Stimulated activated CD8-positive, alpha-beta memory T cell treated with anti-CD3 and anti-CD28 coated beads, Interleukin-15, amount 100 ng/mL, for 1 hour (primary cell): ENCODE measurements at regions not wholly inside any gene's neighbourhood (a gene's known extent, or its start where the extent isn't known, plus 50 kb on each side); places are given as distances from the start of the nearest gene placed in this dataset.

Experiments used
- DNase-seq: peaks from one replicate; pipeline ENCODE4 v3.0.0-alpha.2; 2020; ENCODE audit warnings: low read depth

DNA sequence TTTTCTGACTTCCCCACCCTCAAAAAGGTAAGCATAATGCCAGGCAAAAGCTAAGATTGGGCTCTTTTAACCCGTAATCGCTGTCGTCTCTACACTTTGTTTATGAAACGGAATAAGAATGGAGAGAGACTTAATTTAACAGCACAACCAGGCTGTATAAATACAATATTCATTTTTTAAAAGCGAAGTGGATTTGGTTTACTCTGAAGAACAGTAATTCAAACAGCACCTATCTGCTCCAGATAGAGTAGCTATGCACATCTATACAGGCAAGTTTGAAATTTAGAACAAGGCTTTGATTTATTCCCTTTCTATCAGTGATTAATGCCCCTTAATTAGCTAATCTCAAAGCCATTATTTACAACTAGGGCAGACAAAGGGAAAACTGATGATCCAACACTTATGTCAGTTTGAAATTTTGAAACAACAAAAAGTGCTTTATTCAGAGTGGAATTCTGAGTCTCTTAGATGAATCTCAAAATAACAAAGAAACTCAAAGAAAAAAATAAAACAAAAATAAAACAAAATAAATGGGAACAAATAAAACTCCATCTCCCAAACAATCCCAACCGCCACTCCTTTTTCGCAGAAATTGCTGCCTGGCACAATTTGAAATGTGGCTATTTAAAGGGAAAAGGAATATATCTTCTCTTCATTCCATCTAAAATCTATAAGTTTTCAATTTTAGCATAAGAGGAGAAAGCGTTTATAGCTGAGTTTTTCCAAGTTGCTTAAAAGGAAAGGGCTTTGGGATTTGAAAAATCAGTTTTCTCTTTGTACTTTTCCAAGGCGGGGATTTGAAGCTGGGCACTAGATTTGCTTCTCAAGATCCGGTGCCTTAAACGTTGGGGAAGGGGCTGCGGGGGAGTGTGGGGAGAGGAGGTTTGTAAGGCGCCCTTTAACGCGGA, 298.6 kb downstream of the PARP8 start:
- no peak for DNase-seq

- DNase-seq: no peak
Observed at GRCh38 chr5:50965654-50966375, 299.4 kb downstream of the PARP8 start.

- no peak for DNase-seq
Observed at GRCh38 chr5:50967009-50967562, 300.6 kb downstream of the PARP8 start.

- DNase-seq: no peak
Observed at GRCh38 chr5:50967563-50968355, 301.3 kb downstream of the PARP8 start.

GRCh38 chr5:50968356-50969149, 302.1 kb downstream of the PARP8 start:
- no peak for DNase-seq

GRCh38 chr5:50969151-50970031, 303.0 kb downstream of the PARP8 start:
- no peak for DNase-seq

DNA sequence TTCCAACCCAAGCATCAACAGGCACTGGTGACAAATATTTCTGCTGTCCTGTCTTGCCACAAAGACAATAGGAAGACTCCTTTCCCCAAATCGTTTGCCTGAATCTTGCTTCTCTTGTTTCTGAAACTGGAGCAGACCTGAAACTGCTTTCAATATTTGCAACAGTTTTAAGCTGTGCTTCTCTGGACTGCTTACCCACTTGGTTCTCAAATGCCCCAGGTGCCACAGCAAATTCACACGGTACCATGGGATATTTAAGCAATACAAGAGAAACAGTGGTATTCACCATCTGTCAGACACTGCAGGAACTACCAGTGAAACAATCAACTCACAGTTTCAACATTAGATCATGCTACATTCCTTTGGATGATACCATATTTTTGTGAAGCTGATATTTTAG, 309.4 kb downstream of the PARP8 start:
- DNase-seq: no peak

- DNase-seq: no peak
Observed at GRCh38 chr5:50978924-50979323, 312.5 kb downstream of the PARP8 start.

DNA sequence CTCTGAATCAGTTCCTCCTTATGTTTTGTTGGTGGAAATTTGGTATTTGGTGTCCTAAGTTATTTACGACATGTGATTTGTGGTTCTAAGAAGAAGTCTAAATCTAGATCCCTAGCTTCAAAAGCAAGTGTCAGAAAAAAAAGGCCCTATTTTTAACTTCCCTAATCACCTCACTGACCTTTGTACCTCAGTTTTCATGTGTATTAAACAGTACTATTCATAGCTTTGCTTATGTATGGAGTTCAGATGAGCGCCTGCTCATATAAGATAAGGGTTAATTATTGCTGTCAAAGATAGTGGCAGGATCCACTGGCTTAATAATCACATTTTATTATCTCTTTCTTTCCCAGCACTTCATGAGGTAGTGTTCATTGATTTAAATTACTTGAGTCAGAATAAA, 318.2 kb downstream of the PARP8 start:
- DNase-seq: no peak

GRCh38 chr5:50990296-50990924, 324.0 kb downstream of the PARP8 start:
- no peak for DNase-seq

DNA sequence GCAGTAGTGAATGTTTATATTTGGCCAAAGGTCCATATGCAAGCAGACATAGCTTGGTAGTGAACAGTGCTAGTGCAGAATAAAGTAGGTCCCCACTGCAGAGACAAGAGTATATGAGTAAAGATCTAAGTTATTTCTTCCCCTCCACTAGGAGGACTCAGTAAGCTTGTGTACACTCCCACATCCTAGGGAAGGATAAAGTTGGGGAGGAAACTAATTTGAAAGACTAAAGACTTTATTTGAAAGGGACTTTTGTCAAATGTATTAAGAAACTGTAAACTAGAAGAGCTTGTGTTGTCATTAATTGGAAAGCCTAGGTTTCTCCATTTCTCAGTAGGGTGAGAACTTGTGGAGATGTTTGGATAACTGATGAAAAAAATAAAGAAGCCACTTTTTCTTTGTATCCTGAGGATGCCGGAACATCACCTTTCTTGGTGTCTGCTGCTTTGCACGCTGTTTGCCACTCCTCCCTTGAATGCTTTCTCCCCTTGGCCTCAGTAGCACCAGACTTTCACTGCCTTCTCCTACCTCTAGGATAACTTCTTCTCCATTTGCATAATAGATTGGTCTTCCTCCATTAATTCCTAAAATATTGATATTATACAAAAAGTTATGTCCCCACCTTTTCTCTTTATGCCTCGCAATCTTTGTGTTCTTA, 329.0 kb downstream of the PARP8 start:
- DNase-seq: no peak

- DNase-seq: no peak
Observed at GRCh38 chr5:51001227-51001923, 334.9 kb downstream of the PARP8 start.

- no peak for DNase-seq
Observed at GRCh38 chr5:51002368-51002767, 335.9 kb downstream of the PARP8 start.

GRCh38 chr5:51013036-51013435, 346.6 kb downstream of the PARP8 start:
- DNase-seq: no peak

- no peak for DNase-seq
Observed at GRCh38 chr5:51018423-51018822, 352.0 kb downstream of the PARP8 start.

- no peak for DNase-seq
Observed at GRCh38 chr5:51024263-51024662, 357.8 kb downstream of the PARP8 start.

DNA sequence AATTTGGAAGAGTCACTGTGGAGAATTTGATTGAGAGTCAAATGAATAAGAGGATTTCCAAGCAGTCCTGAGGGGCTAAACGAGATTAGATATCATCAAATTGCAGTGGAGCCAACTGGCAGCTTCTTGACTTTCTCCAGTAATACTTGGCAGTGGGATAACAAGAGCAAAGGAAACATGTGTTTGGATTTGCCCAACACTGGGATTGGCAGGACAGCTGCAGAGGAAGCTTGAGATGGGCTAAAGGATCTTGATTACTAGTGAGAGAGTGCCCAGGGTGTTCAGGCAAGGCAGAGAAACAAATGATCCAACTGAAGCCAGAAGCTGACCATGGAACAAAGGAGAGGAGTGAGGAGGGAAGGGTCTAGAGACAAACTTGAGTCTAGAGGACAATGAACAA, 356.0 kb upstream of the ISL1 start:
- DNase-seq: no peak

- no peak for DNase-seq
Observed at GRCh38 chr5:51028394-51028793, 354.9 kb upstream of the ISL1 start.

DNA sequence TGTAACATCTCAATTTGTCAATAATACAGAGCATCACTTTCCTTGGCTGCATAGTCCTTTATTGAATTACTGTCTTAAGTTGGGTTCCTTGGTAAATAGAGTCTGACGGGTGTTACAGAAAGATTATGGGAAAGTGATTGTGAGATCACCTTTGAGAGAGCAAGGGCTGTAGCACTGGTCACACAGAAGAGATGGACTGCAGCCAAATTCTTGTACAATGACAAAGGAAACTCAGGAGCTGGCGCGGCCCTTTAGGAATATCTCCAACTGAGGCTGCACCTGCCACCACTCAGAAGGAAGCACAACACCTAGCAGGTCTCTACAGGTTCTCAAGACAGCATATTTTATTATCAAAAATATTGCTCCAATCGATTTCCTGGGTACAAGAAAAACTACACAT, 350.0 kb upstream of the ISL1 start:
- no peak for DNase-seq
